Ovary (tissue), 3 donors: ENCODE measurements at regions not wholly inside any gene's neighbourhood (a gene's known extent, or its start where the extent isn't known, plus 50 kb on each side); places are given as distances from the start of the nearest gene placed in this dataset.

Experiments
- CTCF ChIP-seq, 3 donors: fragments of 450-650 bp in 2 of 3; fragments of 200-600 bp in 1 of 3; IDR thresholded peaks; one replicate each; pipeline versions ENCODE4 v1.5.1 to v1.8.0; 2016 to 2022; ENCODE audit warnings: antibody characterized with exemption in 3 of 3, mild to moderate bottlenecking in 1 of 3
- EP300 ChIP-seq: sonication (generic); formaldehyde crosslinking; IDR thresholded peaks from one replicate; pipeline ENCODE4 v1.6.1; 2017; ENCODE audit warnings: antibody characterized with exemption
- POLR2A ChIP-seq: fragments of 450-650 bp; IDR thresholded peaks from one replicate; pipeline ENCODE4 v1.6.1; 2017; ENCODE audit warnings: antibody characterized with exemption, mild to moderate bottlenecking, moderate library complexity
- donor health status: DM: no; HTN: no; CAD: no.

- TF ChIP-seq CTCF (IDR thresholded peaks at IDR 0.05): no peak
- no peak for TF ChIP-seq POLR2A
- TF ChIP-seq EP300: no peak
Observed at GRCh38 chr4:130524057-130524456, 1428.1 kb downstream of the C4orf33 start.
